HCEC 1CT (cell line): ENCODE measurements at regions not wholly inside any gene's neighbourhood (a gene's known extent, or its start where the extent isn't known, plus 50 kb on each side); places are given as distances from the start of the nearest gene placed in this dataset.
A peak's percentile ranks its signal among the peaks of the same experiment; 100 is the strongest.
"Not testable (repeated sequence)": the region's sequence is repeated elsewhere in the genome, so short reads cannot be mapped to it uniquely, and the experiment has no call there.

Experiments
- DNase-seq: peaks from one replicate; pipeline ENCODE4 v3.0.0-alpha.2; 2017

DNA sequence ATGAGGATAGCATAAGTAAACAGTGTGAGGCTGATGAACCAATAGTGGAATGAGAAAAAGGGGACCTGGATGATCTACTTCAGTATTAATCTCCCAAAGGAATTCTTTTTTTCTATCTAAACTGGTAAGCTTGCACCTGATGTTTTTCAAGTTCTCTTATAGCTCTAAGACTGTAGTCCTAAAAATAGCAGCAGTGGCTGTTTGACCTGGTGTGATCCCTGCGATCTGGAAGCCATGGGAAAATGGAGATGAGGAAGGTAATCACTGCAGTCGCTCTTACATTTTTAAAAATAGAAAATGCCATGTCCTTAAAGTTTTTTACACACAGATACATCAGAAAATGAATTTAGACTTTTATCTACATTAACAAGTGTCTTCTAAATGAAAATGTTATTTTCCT lies 926.4 kb upstream of the SLC35B3 start:
- no peak for DNase-seq

- DNase-seq, result peak; percentile 17
Observed at GRCh38 chr6:9360881-9361280, 925.5 kb upstream of the SLC35B3 start.

DNA sequence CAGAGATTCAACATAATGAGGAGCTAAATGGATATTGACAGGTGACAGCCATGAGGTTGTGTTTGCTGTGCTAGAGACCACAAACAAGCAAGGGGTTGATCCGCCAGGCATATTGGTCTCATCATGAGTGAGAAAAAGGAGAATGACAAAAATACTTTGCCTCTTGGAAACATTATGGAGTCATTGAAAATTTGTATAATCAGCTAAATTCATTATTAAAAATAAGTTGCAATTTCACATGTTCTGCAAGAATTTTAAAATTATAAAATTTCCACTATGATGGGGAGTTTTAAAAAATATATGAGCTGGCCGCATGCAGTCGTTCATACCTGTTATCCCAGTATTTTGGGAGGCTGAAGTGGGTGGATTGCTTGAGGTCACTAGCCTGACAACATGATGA lies 912.3 kb upstream of the SLC35B3 start:
- no peak for DNase-seq

DNA sequence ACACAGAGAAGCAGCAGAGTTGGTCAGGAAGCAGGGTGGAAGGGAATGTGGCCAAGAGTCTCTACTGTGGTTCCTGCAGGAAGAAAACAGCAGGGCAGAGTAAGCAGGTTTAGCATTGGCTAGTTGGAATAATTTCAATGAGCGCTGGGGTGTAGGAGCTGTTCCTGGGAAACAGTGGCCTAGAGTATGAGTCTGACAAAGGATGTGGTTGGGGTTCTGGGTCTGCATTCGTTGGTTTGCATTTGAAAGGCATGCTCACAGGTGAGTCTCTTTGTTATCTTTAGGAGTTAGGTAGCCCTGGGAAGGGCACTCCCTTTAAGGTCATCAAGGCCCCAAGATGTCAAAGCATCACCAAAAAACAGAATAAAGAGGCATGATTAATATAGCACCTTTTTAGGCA lies 911.6 kb upstream of the SLC35B3 start:
- no peak for DNase-seq

DNA sequence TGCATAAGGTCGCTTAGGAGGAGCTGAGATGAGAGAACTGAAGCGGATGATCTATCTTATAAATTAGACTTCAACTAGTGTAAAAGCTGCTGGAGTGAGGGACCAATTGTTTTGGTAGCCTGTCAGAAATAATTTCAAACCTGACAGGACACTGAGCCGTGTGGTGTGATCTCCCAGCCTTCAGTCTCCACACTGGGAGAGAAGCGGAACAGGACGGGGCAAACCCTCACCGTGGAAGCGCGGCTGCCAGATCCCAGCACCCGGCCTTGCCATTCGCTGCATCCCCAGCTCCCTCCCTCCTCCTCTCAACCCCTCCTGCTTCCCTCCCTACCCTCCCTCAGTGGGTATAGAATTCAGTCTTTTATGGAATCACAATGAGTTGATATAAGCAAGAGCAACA lies 900.1 kb upstream of the SLC35B3 start:
- DNase-seq, result no peak

GRCh38 chr6:9334979-9335378 lies 899.6 kb upstream of the SLC35B3 start:
- no peak for DNase-seq

DNA sequence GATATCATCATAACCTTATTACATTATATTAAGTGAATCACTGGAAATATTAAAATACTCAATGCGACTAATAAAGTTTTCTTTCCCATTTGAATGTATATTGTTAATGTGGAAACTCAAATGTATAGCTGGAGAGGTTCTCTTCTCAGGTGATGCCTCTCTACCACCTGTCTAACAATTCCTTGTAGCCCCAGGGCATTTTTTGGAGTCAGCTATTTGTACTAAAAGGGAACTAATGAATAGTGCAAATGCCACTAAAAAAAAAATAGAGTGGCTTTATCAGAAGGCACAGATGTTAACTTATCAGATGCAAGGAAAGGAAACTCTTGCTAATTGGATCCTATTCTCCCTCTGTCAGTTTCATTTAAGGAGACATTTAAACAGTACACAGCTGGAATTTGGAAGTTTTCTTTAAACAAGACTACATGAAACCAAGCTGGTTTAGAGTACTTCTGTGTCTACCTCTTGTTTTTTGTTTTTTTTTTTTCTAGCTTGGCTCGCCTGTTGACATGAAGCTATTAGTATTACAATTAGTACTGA lies 897.0 kb upstream of the SLC35B3 start:
- no peak for DNase-seq

GRCh38 chr6:9316831-9317230 lies 881.5 kb upstream of the SLC35B3 start:
- no peak for DNase-seq

DNA sequence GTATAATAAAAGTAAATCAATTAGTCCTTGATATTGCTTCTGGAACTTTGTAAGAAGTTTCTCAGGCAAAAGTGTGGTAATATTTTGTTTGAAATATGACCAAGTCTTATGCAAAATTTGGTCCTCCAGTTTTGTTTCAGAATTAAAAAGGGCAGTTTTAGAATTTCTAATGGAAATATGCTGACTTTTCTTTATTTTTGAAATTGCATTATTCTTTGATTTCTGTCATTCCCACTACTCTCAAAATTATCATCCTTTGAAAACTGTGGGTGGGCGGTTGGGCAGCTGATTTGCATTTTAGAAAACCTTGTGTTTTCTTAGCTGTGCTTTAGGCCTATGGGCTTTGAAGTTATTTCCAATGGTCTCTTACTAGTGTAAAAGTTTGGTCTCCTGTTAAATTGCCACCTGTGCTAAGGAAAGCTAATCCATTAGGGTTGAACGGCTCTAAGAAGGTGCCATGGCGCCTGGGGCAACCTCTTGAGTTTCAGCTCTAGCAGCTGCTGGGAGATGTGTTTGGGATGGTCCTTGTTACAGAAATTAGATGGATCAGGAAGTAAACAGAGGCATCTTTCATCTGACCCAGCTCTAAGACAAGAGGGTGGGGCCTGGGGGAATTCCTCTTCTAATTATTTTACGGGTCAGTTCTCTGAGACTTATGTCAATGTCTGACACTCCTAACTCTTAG lies 880.8 kb upstream of the SLC35B3 start:
- no peak for DNase-seq

DNA sequence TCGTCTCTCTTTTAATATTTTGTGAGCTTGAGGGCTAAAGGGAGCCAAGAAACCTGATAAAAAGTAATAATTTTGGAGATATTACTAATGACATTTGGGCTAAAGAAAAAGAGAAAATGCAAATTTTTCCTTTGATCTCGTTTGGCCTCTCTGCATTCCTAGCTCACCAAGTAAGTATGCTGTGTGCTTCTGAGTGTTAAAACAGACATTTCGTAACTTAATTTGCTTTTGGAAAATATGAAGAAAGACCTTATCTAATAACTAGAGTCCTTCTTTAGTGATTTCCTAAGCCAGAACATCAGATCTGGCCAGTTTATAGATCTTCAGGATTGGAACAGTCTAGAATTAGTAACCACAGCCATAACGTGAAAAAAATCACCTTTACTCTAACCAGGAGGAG lies 872.9 kb upstream of the SLC35B3 start:
- peak; percentile 8 for DNase-seq

- no peak for DNase-seq
Observed at GRCh38 chr6:9307786-9308185, 872.4 kb upstream of the SLC35B3 start.

GRCh38 chr6:9307187-9307586 lies 871.8 kb upstream of the SLC35B3 start:
- DNase-seq, result no peak

DNA sequence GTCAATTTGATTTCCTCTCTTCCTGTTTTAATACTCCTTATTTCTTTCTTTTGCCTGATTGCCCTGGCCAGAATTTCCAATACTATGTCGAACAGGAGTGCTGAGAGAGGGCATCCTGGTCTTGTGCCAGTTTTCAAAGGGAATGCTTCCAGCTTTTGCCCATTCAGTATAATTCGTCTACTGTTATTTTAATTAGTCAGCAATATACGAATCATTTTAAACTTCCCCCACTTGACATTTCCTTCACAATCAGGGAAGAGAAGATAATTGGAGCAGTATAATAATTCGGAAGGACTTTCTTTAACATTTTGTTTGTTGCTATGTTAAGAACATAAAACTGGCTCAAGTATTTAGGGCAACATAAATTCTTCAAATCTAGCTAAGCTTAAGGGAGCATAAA lies 860.3 kb upstream of the SLC35B3 start:
- DNase-seq, result no peak

GRCh38 chr6:9292975-9293374 lies 857.6 kb upstream of the SLC35B3 start:
- DNase-seq, result no peak

DNA sequence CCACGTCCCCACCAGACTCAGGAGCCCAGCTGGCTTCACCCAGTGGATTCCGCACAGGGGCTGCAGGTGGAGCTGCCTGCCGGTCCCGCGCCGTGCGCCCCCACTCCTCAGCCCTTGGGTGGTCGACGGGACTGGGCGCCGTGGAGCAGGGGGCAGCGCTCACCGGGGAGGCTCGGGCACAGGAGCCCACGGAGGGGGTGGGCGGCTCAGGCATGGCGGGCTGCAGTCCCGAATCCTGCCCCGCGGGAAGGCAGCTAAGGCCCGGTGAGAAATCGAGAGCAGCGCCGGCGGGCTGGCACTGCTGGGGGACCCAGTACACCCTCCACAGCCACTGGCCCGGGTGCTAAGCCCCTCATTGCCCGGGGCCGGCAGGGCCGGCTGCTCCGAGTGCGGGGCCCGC lies 855.0 kb upstream of the SLC35B3 start:
- DNase-seq, result not testable (repeated sequence)

- peak; percentile 30 for DNase-seq
Observed at GRCh38 chr6:9272671-9273070, 837.3 kb upstream of the SLC35B3 start.

DNA sequence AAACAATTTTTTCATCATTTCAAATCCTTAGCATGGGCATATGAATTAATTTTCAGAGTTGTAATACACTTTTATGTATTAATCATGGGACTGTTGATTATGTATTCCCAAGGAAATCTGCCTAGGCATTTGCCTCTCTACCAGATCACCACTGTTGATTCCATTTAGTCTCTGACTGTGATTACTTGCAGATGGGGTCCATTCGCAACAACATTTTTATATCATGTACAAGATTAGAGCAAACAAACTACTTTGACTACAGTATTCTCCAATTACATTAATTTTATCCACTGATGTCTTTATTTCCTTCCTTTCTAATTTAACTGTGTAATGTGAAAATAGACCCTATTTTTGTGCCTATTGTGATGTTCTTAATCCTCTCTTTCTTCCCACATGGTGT lies 831.4 kb upstream of the SLC35B3 start:
- DNase-seq, result no peak

GRCh38 chr6:9257215-9257614 lies 821.9 kb upstream of the SLC35B3 start:
- no peak for DNase-seq

- DNase-seq, result no peak
Observed at GRCh38 chr6:9254251-9254650, 818.9 kb upstream of the SLC35B3 start.

- DNase-seq, result no peak
Observed at GRCh38 chr6:9252799-9253198, 817.5 kb upstream of the SLC35B3 start.

DNA sequence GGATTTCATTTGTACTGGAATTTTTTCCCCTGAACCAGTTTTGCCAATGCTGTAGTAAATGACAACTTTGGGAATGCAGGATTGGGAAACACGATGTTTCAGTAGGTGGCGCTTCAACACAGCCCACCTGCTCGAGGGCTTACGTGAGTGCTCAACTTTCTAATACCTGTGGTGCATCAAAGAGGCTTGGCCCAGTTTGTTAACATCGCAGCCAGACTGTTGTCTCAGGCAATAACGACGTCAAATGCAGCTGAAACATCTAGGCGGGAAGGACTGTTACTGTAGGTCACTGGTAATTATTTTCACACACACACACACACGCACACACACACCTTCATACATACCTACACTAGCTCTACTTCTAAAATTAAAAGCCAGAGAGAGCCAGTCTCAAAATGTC lies 815.5 kb upstream of the SLC35B3 start:
- peak; percentile 36 for DNase-seq

DNA sequence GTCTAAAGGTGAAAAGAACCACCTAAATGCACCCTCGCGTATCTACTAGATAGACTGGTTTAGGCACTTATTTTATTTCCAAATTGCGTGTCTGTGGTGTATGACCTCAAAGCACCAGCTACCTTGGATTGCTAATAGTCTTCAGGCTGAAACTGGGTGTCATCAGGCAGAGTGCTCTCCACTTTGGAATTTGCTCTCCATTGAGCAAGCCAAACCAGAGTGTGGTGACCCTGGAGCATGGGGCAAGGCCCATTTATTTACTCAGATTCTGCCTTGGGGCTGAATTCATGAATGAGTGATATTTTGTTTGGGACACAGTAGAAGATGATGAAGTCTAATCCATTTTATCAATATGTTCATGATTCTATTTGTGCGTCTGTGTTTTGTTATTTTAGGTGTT lies 812.8 kb upstream of the SLC35B3 start:
- DNase-seq, result no peak

- DNase-seq, result no peak
Observed at GRCh38 chr6:9240861-9241260, 805.5 kb upstream of the SLC35B3 start.

GRCh38 chr6:9236443-9236842 lies 801.1 kb upstream of the SLC35B3 start:
- DNase-seq, result no peak

- DNase-seq, result no peak
Observed at GRCh38 chr6:9233686-9234085, 798.3 kb upstream of the SLC35B3 start.
